ENCODE measurements at regions not wholly inside any gene's neighbourhood (a gene's known extent, or its start where the extent isn't known, plus 50 kb on each side); places are given as distances from the start of the nearest gene placed in this dataset.
"Not testable (repeated sequence)": the region's sequence is repeated elsewhere in the genome, so short reads cannot be mapped to it uniquely, and the experiment has no call there.

DNA sequence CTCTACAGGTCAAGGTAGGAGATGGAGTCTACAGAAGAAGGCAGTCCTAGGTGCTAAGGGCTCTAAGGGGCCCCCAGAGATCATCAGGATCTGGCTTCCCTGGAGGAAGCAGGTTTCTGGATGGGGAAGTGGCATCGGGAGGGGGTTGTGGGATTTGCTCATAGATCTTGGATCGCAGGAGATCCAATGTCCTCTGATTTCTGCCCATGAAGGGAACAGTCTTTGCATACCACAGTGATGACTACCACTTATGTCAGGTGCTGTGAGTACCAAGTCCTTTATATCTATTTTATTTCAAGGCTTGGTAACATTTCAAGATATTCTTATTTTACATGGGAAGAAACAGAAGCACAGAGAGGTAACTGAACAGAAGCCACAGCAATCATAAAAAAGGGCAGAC lies 164.0 kb downstream of the RGS9 start:
- no peak for DNase-seq

DNA sequence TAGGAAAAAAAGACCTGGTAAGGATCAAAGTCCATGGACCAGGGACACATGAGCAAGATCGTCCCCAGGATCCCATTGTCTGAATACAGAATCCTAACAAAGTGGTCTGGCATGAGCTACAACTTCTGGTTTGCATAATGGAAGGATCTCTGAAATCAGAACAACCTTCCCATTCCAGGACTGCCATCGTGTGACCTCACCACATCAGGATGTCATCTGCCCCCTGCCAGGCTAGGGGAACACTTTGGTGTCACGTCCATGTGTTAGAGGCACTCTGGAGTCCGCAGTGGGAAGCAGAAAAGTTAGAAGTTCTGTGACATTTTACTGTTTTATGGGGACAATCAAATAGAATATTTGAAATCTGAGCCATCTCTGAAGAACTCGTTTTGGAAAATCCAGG lies 160.7 kb downstream of the RGS9 start:
- DNase-seq = no peak

DNA sequence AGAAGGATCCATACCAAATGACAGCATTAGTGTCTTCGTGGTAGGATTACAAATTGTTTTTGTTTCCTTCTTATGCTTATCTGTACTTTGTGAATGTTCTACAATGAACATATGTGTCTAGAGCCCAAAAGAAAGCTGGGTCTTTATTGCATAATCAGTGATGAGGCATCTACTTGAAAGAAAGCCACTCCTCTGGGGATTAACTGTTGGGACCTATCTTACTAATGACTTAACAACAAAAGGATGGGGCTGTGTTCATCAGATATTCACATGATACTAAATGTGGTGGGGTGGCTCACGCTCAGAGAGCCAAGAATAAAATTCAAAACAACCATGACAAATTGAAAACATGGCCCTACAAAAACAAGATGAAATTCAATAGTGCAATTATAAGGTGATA lies 160.2 kb downstream of the RGS9 start:
- DNase-seq = no peak

DNA sequence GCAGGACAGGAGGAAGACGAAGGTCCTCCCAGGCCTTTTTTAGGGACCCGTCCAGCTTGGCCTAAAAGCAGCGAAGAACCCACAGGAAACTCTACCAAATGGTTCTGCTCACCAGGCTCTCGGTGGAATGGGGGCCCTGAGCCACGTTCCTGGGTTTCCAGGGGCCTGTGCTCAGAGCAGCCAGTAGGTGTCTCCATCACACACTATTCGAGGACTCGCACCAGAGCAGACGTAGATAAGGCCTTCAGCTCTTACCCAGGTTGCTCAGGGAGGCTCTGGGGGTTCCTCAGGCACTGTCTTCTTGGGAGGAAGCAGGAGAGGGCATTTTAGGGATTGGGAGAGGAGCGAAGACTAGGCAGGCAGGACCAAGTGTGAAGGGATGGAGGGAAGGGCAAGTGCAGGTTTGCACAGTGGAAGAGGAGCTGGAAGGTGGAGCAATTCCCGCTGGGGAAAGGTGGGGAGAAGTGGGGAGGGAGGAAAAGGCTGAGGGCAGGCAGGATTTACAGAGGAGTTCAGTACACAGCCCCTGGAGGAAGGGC lies 157.1 kb downstream of the RGS9 start:
- DNase-seq = peak; percentile 67

DNA sequence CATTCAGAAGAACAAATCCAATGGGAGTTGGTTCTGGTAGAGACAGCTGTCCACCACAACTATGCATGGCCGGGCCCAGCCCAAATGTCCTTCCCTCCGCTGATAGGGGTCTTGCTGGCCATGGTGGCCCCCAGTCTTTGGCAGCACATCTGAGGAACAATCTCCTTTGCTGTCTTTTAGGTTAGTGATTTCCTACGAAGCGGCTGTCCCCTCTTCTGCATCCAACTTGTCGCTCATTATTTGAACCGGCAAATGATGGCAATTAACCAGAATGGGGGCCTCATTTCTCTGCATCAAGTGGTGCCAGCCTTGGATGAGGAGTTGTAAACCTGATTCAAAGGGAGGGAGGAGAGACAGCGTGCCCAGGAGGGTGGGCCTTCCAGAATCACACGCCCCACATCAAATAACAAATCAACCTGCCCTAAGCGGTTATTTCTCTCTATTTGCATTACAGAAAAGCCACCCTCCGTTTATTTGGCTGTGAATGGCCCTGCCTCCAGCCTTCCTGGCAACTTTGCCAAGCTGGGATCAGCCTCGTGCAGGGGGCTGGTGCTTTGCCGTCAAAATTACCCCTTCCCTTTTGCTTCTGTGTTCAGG lies 156.5 kb downstream of the RGS9 start:
- no peak for DNase-seq

DNA sequence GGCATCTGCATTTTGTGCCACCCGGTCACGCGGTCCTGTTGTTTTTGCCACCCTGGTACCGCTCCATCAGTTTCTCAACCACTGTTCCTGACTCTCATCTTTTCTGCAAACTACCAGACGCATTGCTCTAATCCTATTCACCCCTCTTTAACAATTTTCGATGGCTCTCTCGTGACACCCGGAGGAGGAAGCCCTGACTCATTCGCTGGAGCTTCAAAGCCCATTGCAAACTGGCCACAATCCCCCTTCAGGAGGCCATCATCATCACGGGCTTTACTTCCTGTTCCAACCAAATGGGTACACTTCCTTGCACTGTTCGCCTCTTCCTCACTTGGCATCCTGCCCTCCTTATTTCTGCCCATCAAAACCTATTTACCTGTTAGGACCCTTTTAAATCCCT lies 155.3 kb downstream of the RGS9 start:
- DNase-seq = no peak

DNA sequence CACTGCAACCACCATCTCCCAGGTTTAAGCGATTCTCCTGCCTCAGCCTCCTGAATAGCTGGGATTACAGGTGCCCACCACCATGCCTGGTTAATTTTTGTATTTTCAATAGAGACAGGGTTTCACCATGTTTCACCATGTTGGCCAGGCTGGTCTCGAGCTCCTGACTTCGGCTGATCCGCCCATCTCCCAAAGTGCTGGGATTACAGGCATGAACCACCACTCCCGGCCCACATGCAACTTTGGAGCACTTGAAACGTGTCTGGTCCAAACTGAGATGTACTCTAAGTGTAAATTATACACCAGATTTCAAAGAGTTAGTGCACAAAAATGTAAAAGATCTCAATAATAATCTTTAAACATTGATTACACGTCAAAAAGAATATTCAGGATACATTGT lies 154.1 kb downstream of the RGS9 start:
- DNase-seq = not testable (repeated sequence)

DNA sequence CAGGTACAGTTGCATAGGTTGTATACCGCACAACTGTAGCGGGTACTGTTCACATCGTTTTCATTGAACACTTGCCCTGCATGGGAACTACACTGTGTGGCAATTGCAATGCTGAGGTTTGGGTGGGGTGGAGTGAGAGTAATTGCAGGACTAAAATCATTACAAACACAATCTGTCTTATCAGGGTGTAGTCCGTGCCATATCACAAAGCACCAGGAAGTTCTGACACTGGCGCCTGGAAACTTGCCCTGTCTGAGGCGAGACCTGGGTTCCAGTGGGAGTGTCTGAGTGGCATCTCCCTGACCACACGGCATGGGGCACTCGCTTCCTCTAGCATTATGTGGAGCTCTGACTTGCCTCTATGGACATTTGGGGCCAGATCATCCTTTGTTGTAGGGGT lies 153.4 kb downstream of the RGS9 start:
- no peak for DNase-seq

DNA sequence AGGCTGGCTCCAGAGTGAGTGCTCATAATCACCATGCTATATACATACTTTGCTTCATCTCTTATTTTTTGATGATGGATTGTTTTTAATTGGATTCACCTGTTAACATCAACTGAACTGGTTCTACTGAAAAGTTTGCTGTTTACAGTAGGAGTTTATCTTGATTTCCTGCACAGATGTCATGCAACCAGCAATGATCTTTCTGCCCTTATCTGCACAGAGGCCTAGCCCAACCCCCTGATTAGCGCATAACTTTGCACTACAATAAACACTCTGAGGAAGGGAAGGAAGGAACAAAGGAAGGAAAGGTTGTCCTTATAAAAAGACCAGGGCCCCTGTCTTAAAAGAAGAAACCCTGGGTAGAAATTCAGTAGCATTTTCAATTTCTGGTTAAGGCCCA lies 152.9 kb downstream of the RGS9 start:
- no peak for DNase-seq

DNA sequence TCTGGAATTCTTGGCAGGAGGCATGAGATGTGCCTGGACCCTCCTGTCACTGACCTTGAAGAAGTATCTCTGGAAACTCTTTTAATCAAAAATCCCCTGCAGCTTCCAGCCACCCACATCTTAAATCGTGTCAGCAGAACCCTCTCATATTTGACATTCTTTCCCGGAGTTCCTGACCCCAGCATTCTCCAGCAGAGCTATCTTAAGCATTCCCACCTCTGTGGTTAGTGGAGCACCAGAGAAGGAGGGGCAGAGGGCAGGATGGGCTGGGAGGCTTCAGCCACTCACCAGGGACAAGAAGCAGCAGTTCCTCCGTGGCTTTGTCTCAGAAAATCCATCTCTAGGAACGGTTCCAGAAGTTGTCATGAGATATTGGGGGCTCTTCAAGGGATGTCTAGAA lies 149.9 kb downstream of the RGS9 start:
- no peak for DNase-seq

DNA sequence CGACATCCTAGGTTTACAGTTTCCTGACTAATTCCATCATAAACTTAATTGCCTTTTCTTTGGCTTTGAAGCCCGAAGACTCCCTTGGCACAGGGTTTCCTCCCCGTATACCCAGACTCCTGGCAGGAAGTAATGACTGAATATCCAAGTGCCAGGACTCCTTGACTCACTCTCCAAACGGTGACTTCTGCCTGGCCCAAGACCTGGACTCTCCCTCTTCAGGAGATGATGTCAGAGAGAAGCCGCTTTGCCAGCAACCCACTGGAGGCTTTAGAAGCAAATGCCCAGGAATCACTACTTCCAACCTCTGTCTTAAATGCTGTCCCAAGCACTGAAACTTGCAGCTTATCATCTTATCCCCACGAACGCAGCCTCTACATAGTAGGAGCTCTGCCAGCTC lies 146.5 kb downstream of the RGS9 start:
- no peak for DNase-seq

DNA sequence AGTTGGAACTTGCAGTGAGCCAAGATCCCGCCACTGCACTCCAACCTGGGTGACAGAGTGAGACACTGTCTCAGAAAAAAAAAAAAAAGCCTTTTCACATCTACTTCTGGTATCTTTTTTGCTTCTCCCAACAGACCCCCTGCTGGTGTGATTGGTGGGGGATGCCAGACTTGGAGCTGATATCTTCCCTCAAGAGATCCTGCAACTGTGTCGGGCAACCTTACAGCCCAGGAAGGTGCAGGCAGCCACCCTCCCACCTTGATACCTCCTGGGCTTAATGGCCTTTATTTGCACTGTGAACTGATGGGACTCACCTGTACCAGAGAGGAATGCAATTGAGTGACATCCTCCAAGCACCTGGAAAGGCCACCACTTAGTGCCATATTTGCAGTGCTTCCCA lies 142.3 kb downstream of the RGS9 start:
- no peak for DNase-seq

DNA sequence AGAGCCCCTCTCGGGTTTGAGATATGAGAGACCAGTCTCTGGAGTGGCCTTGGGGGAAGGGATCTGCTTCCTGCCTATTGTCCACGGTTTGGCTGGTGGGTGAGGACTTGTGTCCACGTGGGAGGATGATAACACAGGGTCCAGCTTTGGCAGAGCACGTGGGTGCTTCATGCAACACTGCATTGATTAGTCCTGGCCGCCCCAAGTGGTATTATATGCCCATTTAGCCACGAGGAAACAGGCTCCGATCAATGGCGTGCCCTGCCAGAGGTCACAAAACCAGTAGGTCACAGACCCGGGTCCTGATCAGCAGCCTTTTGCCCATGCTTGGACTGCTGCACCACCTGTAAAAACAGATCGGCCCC lies 141.6 kb downstream of the RGS9 start:
- DNase-seq = no peak

DNA sequence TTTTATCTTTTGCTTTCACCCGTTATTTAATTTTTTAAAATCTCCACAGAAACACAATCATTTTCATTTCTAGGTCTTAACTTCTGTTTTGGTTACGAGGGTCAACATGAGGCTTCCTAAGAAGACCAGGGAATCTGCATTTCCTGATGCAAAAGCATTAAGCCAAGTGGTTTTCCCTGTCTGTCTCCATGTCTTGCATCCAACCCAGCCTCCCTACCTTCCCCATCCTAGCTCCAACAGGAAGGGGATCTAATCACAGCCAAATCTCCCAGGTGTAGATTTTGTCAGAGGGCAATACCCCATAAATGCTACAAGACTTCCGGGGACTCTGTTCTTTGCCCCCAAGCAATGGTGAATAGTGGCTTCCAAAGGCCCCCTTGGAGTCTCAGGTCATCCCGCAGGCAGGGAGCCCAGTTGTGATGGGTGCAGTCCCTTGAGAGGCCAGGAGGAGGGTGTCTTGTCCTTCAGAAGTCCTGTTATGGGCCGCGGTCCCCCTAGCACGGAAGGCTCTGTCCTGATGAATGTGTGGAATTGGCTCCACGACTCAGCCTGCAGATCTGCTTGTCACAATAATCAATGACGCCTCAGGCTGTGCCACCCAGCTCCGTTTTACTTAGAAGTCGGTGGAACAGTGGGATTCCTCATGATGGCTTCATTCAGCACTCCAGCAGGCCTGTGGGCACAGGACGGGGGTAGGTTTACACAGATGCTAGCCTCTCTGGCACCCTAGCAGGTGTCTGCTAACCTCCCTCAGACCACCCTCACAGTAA lies 141.1 kb downstream of the RGS9 start:
- DNase-seq = peak; percentile 11

DNA sequence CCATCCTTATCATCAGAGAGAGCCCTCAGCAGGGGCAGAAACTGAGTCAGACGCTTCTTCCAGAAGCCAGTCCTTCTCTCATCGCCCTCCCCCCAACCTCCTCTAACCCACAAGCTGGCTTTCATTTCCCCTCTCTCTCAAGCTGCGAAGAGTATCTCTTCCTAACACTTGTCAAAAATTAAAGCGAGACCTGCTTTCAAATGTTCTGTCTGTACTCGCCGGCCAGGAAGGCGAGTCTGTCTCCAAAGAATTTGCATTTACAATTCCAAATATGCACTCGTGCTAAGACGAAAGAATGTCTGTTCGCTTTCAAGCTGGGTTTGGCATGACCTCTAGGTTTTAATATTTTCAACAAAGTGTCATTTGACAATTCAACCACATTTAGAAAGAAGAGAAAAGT lies 140.4 kb downstream of the RGS9 start:
- no peak for DNase-seq
